CD14-positive monocyte (primary cell): ENCODE measurements at regions not wholly inside any gene's neighbourhood (a gene's known extent, or its start where the extent isn't known, plus 50 kb on each side); places are given as distances from the start of the nearest gene placed in this dataset.

Experiments used
- DNase-seq, 3 donors: peaks; one replicate each; pipeline ENCODE4 v3.0.0-alpha.2; 2011 to 2022
- H2AFZ ChIP-seq: 2 replicates; pipeline ENCODE4 v1.6.0; 2012; ENCODE audit warnings: mild to moderate bottlenecking, low read depth, low read length, inconsistent platforms; ENCODE audit not compliant: insufficient read depth, poor library complexity, severe bottlenecking
- H3K27ac ChIP-seq, 2 donors: 1 replicate in 1 of 2; 2 replicates in 1 of 2; pipeline ENCODE4 v1.5.1; 2012 to 2013; ENCODE audit warnings: low read length in 2 of 2, control low read depth in 1 of 2, inconsistent platforms in 1 of 2, low read depth in 1 of 2, mild to moderate bottlenecking in 1 of 2
- H3K27me3 ChIP-seq, 2 donors: one replicate each; pipeline versions ENCODE4 v1.6.0 to v1.6.1; 2011 to 2013; ENCODE audit warnings: low read length in 2 of 2; ENCODE audit not compliant: control insufficient read depth in 2 of 2, insufficient read depth in 2 of 2
- H3K36me3 ChIP-seq, 2 donors: replicated peaks in 1 of 2; 1 replicate in 1 of 2; 2 replicates in 1 of 2; pipeline versions ENCODE4 v1.5.1 to v1.6.1; 2012 to 2013; ENCODE audit warnings: low read length in 2 of 2, control low read depth in 1 of 2, inconsistent platforms in 1 of 2, mild to moderate bottlenecking in 1 of 2; ENCODE audit not compliant: insufficient read depth in 2 of 2, control insufficient read depth in 1 of 2
- H3K4me1 ChIP-seq, 2 donors: 1 replicate in 1 of 2; 2 replicates in 1 of 2; pipeline versions ENCODE4 v1.5.1 to v1.6.1; 2012 to 2013; ENCODE audit warnings: low read length in 2 of 2, control low read depth in 1 of 2, inconsistent platforms in 1 of 2, mild to moderate bottlenecking in 1 of 2, moderate library complexity in 1 of 2; ENCODE audit not compliant: insufficient read depth in 2 of 2, control insufficient read depth in 1 of 2
- H3K4me2 ChIP-seq: replicated peaks from 2 replicates; pipeline ENCODE3; 2012; ENCODE audit warnings: low read length, moderate library complexity, mild to moderate bottlenecking; ENCODE audit not compliant: poor library complexity, severe bottlenecking; ENCODE audit errors: extremely low read depth
- H3K4me3 ChIP-seq, 3 experiments: fragments of 200-600 bp in 1 of 3; sonication (generic) in 1 of 3; replicated peaks in 1 of 3; 1 replicate in 2 of 3; 2 replicates in 1 of 3; pipeline ENCODE4 v1.5.1; 2011 to 2013; ENCODE audit warnings: low read length in 3 of 3, mild to moderate bottlenecking in 3 of 3, control low read depth in 2 of 3, low read depth in 2 of 3, inconsistent platforms in 1 of 3, moderate library complexity in 1 of 3
- H3K79me2 ChIP-seq: 2 replicates; pipeline ENCODE4 v1.6.0; 2012; ENCODE audit warnings: mild to moderate bottlenecking, control low read depth, inconsistent platforms, low read length, moderate library complexity; ENCODE audit not compliant: insufficient read depth
- H3K9ac ChIP-seq: 2 replicates; pipeline ENCODE4 v1.6.0; 2017; ENCODE audit warnings: low read length, mild to moderate bottlenecking; ENCODE audit not compliant: insufficient read depth, poor library complexity, severe bottlenecking
- H3K9me3 ChIP-seq, 2 donors: replicated peaks in 1 of 2; 1 replicate in 1 of 2; 2 replicates in 1 of 2; pipeline versions ENCODE4 v1.5.1 to v1.6.1; 2012 to 2013; ENCODE audit warnings: low read length in 2 of 2, control low read depth in 1 of 2; ENCODE audit not compliant: control insufficient read depth in 1 of 2, insufficient read depth in 1 of 2
- H4K20me1 ChIP-seq: 2 replicates; pipeline ENCODE4 v1.6.0; 2012; ENCODE audit warnings: mild to moderate bottlenecking, low read length, control low read depth, moderate library complexity; ENCODE audit not compliant: insufficient read depth
- H3K27ac Mint-ChIP-seq, 7 donors: one replicate each; pipeline ENCODE4 v1.8.0; 2020; ENCODE audit warnings: mild to moderate bottlenecking in 7 of 7, mixed read lengths in 7 of 7, moderate library complexity in 6 of 7, inconsistent platforms in 2 of 7
- H3K27me3 Mint-ChIP-seq, 3 donors: one replicate each; pipeline ENCODE4 v1.8.0; 2021 to 2022; ENCODE audit warnings: low read depth in 3 of 3, mild to moderate bottlenecking in 3 of 3, mixed read lengths in 3 of 3, moderate library complexity in 3 of 3, inconsistent platforms in 1 of 3
- H3K36me3 Mint-ChIP-seq, 2 donors: one replicate each; pipeline ENCODE4 v1.8.0; 2020; ENCODE audit warnings: mixed read lengths in 2 of 2, inconsistent platforms in 1 of 2, mild to moderate bottlenecking in 1 of 2
- H3K4me1 Mint-ChIP-seq: one replicate; pipeline ENCODE4 v1.8.0; 2020; ENCODE audit warnings: mild to moderate bottlenecking, mixed read lengths
- H3K4me3 Mint-ChIP-seq, 2 donors: one replicate each; pipeline ENCODE4 v1.8.0; 2020; ENCODE audit warnings: mild to moderate bottlenecking in 2 of 2, mixed read lengths in 2 of 2, moderate library complexity in 1 of 2
- H3K9me3 Mint-ChIP-seq, 7 donors: one replicate each; pipeline ENCODE4 v1.8.0; 2020 to 2022; ENCODE audit warnings: mixed read lengths in 7 of 7, mild to moderate bottlenecking in 6 of 7, moderate library complexity in 6 of 7, inconsistent platforms in 2 of 7
- WGBS: methylation state at CpG from one replicate; pipeline ENCODE4 v1.1.5; 2013; ENCODE audit warnings: missing lambda C conversion rate; ENCODE audit not compliant: insufficient coverage; 5-methylcytosine and 5-hydroxymethylcytosine counted together
- intact Hi-C, 2 donors: fragments of 100-400 bp; cut with micrococcal nuclease; formaldehyde crosslinking; loops; one replicate each; pipeline versions ENCODE4 v1.15.0 to v1.15.1; 2023
- TF ChIP-seq, protein P1 (sequence below): fragments of 200-600 bp; IDR thresholded peaks from one replicate; pipeline ENCODE4 v1.8.0; 2022; ENCODE audit warnings: antibody characterized with exemption, mild to moderate bottlenecking

DNA sequence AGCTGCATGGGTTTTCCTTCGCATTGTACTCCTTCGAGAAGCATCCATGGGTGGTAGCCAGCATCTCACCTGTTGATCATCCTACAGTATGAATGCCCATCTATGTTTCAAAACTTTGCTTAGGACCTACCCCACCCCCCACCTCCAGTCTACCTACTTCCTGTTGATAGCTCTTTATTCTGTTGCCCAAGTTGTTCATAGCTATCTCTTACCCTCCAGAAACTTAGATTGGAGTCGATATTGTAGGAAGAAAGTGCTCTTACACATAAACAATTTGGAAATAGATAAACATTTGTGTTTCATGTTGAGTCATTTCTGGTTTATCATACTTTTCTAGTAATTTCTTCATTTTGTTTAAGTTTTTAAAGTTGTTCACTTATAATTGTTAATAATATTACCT, 90.1 kb downstream of the FAS start:
- peaks cover 11% of the 10 kb centered on the region for H3K4me1 Mint-ChIP-seq
- Histone ChIP-seq H3K27me3 (no peaks in the 10 kb centered on the region), H3K4me3 (no peak overlapping the region), H3K4me1 (peaks cover 13 to 16% of the 10 kb centered on the region in 2 donors), H4K20me1 (no peaks in the 10 kb centered on the region), H3K27ac (no peak overlapping the region), H3K9me3 (no peaks in the 10 kb centered on the region), H3K4me2 (no peak overlapping the region), H3K9ac (no peak overlapping the region), H3K79me2 (no peaks in the 10 kb centered on the region), H3K36me3 (no peaks in the 10 kb centered on the region), H2AFZ (no peak overlapping the region)
- DNase-seq, result no peak
- H3K27ac Mint-ChIP-seq, result no peak overlapping the region
- intact Hi-C loops, result loop anchor here in 1 of 2 donors (10.0 kb wide), 1 partner anchor 46 kb away; no protein-coding TSS in a partner anchor
- 100% methylated on average over 2 of the region's 3 CpGs for WGBS
- no peaks in the 10 kb centered on the region for H3K9me3 Mint-ChIP-seq
- TF ChIP-seq, protein P1, sequence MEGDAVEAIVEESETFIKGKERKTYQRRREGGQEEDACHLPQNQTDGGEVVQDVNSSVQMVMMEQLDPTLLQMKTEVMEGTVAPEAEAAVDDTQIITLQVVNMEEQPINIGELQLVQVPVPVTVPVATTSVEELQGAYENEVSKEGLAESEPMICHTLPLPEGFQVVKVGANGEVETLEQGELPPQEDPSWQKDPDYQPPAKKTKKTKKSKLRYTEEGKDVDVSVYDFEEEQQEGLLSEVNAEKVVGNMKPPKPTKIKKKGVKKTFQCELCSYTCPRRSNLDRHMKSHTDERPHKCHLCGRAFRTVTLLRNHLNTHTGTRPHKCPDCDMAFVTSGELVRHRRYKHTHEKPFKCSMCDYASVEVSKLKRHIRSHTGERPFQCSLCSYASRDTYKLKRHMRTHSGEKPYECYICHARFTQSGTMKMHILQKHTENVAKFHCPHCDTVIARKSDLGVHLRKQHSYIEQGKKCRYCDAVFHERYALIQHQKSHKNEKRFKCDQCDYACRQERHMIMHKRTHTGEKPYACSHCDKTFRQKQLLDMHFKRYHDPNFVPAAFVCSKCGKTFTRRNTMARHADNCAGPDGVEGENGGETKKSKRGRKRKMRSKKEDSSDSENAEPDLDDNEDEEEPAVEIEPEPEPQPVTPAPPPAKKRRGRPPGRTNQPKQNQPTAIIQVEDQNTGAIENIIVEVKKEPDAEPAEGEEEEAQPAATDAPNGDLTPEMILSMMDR, result no peak
- H3K4me3 Mint-ChIP-seq, result no peak overlapping the region
- peaks cover 0 to 3% (median 0%) of the 10 kb centered on the region in 3 donors for H3K27me3 Mint-ChIP-seq
- H3K36me3 Mint-ChIP-seq, result no peaks in the 10 kb centered on the region

- H3K4me3 ChIP-seq, result no peak overlapping the region
- no peak overlapping the region for H3K9ac ChIP-seq
- Mint-ChIP-seq H3K27me3 (peaks cover 0 to 3% (median 0%) of the 10 kb centered on the region in 3 donors), H3K4me1 (peaks cover 11% of the 10 kb centered on the region), H3K27ac (no peak overlapping the region), H3K9me3 (no peaks in the 10 kb centered on the region), H3K4me3 (no peak overlapping the region), H3K36me3 (no peaks in the 10 kb centered on the region)
- no peaks in the 10 kb centered on the region for H3K27me3 ChIP-seq
- H3K27ac ChIP-seq, result no peak overlapping the region
- no CpG with 5 or more reads among the region's 1 CpG for WGBS
- peaks cover 6 to 9% of the 10 kb centered on the region in 2 donors for H3K4me1 ChIP-seq
- no peak overlapping the region for H2AFZ ChIP-seq
- H3K79me2 ChIP-seq, result no peaks in the 10 kb centered on the region
- DNase-seq, result no peak
- H3K9me3 ChIP-seq, result no peaks in the 10 kb centered on the region
- no peaks in the 10 kb centered on the region for H4K20me1 ChIP-seq
- H3K36me3 ChIP-seq, result no peaks in the 10 kb centered on the region
- no peak overlapping the region for H3K4me2 ChIP-seq
- intact Hi-C loops, result loop anchor here in 1 of 2 donors (10.0 kb wide), 1 partner anchor 45 kb away; no protein-coding TSS in a partner anchor
- TF ChIP-seq, protein P1, result no peak
Measured at GRCh38 chr10:89079961-89080360, 89.4 kb downstream of the FAS start.
